ENCODE measurements at regions not wholly inside any gene's neighbourhood (a gene's known extent, or its start where the extent isn't known, plus 50 kb on each side); places are given as distances from the start of the nearest gene placed in this dataset.

- ATAC-seq (no peak), DNase-seq (no peak)
- no peaks in the 10 kb centered on the region for H3K4me1 ChIP-seq
- intact Hi-C loops (cut with DNase I), result no loop called here
- H3K27ac ChIP-seq, result no peak overlapping the region
- WGBS, 2 donors, result 57 to 70% methylated on average over 3 of the region's 3 CpGs
- H3K9me3 ChIP-seq, result no peaks in the 10 kb centered on the region
- TF ChIP-seq POLR2A (IDR thresholded peaks at IDR 0.05), result no peak
- TF ChIP-seq CTCF (IDR thresholded peaks at IDR 0.05), result no peak
- H3K36me3 ChIP-seq (replicated peaks in 1 of 2; ENCODE audit: insufficient read depth in 1 of 2, low read depth in 2 of 2), result no peaks in the 10 kb centered on the region
- H3K4me3 ChIP-seq, result no peak overlapping the region
- H3K27me3 ChIP-seq, result no peaks in the 10 kb centered on the region
Observed at GRCh38 chr17:52482271-52482670, 323.8 kb upstream of the CA10 start.

- DNase-seq (no peak), ATAC-seq (no peak)
- Histone ChIP-seq H3K27ac (no peak overlapping the region), H3K27me3 (no peaks in the 10 kb centered on the region), H3K4me1 (no peaks in the 10 kb centered on the region), H3K9me3 (no peaks in the 10 kb centered on the region), H3K4me3 (no peak overlapping the region), H3K36me3 (replicated peaks in 1 of 2; ENCODE audit: insufficient read depth in 1 of 2, low read depth in 2 of 2) (no peaks in the 10 kb centered on the region)
- WGBS, 2 donors, result 62 to 66% methylated on average over 9 of the region's 9 CpGs
- intact Hi-C loops (cut with DNase I), result no loop called here
- no peak for TF ChIP-seq POLR2A (IDR thresholded peaks at IDR 0.05)
- no peak for TF ChIP-seq CTCF (IDR thresholded peaks at IDR 0.05)
Observed at GRCh38 chr17:52477824-52478699, 319.5 kb upstream of the CA10 start.

GRCh38 chr17:52476638-52477313, 318.3 kb upstream of the CA10 start:
- Histone ChIP-seq H3K4me3 (no peak overlapping the region), H3K36me3 (replicated peaks in 1 of 2; ENCODE audit: insufficient read depth in 1 of 2, low read depth in 2 of 2) (no peaks in the 10 kb centered on the region), H3K27ac (no peak overlapping the region), H3K9me3 (no peaks in the 10 kb centered on the region), H3K27me3 (no peaks in the 10 kb centered on the region), H3K4me1 (no peaks in the 10 kb centered on the region)
- intact Hi-C loops (cut with DNase I), result no loop called here
- TF ChIP-seq POLR2A (IDR thresholded peaks at IDR 0.05), result no peak
- TF ChIP-seq CTCF (IDR thresholded peaks at IDR 0.05), result no peak
- no peak for DNase-seq
- ATAC-seq, result no peak
- WGBS, 2 donors, result 63 to 64% methylated on average over 2 of the region's 2 CpGs

- Histone ChIP-seq H3K4me1 (no peaks in the 10 kb centered on the region), H3K9me3 (no peaks in the 10 kb centered on the region), H3K4me3 (no peak overlapping the region), H3K27me3 (no peaks in the 10 kb centered on the region), H3K36me3 (replicated peaks in 1 of 2; ENCODE audit: insufficient read depth in 1 of 2, low read depth in 2 of 2) (no peaks in the 10 kb centered on the region), H3K27ac (no peak overlapping the region)
- TF ChIP-seq POLR2A (IDR thresholded peaks at IDR 0.05) (no peak), CTCF (IDR thresholded peaks at IDR 0.05) (peak in 3 of 7 experiments; percentile 5 to 13 (median 7))
- 80 to 94% methylated on average over 2 of the region's 2 CpGs for WGBS, 2 donors
- intact Hi-C loops (cut with DNase I), result no loop called here
- ATAC-seq (no peak), DNase-seq (no peak)
Observed at GRCh38 chr17:52470553-52470952, 312.0 kb upstream of the CA10 start.
